GM23338 (cell line): ENCODE measurements at regions not wholly inside any gene's neighbourhood (a gene's known extent, or its start where the extent isn't known, plus 50 kb on each side); places are given as distances from the start of the nearest gene placed in this dataset.
A peak's percentile ranks its signal among the peaks of the same experiment; 100 is the strongest.

ENCODE experiments used
- ATAC-seq: fragments of 200-7000 bp; cut with Tn5 transposase; 3 replicates; pipeline ENCODE4 v1.9.1; 2020
- DNase-seq: peaks from one replicate; pipeline ENCODE4 v3.0.0-alpha.2; 2015; ENCODE audit warnings: low spot score
- H2AFZ ChIP-seq: fragments of 200-600 bp; sonication (generic); 2 replicates; pipeline ENCODE4 v1.8.0; 2016; ENCODE audit warnings: antibody characterized with exemption, mild to moderate bottlenecking, moderate library complexity
- H3F3A ChIP-seq: fragments of 200-600 bp; sonication (generic); replicated peaks from 2 replicates; pipeline ENCODE4 v1.8.0; 2017; ENCODE audit warnings: antibody characterized with exemption, mixed run types, low read depth
- H3K27ac ChIP-seq: fragments of 200-600 bp; sonication (generic); 2 replicates; pipeline ENCODE4 v1.6.1; 2016; ENCODE audit warnings: low read depth
- H3K27me3 ChIP-seq: fragments of 200-600 bp; sonication (generic); 2 replicates; pipeline ENCODE4 v1.8.0; 2016; ENCODE audit warnings: mild to moderate bottlenecking, mixed run types, moderate library complexity; ENCODE audit not compliant: insufficient read depth
- H3K36me3 ChIP-seq: fragments of 200-600 bp; sonication (generic); 2 replicates; pipeline ENCODE4 v1.8.0; 2016; ENCODE audit warnings: mild to moderate bottlenecking; ENCODE audit not compliant: insufficient read depth
- H3K4me1 ChIP-seq: fragments of 200-600 bp; sonication (generic); 2 replicates; pipeline ENCODE4 v1.8.0; 2016; ENCODE audit warnings: mild to moderate bottlenecking, moderate library complexity; ENCODE audit not compliant: insufficient read depth
- H3K4me2 ChIP-seq: fragments of 200-600 bp; sonication (generic); 2 replicates; pipeline ENCODE4 v1.7.1; 2017; ENCODE audit warnings: mixed run types
- H3K4me3 ChIP-seq: fragments of 200-600 bp; sonication (generic); 2 replicates; pipeline ENCODE4 v1.6.1; 2016; ENCODE audit warnings: mixed run types
- H3K79me2 ChIP-seq: fragments of 200-600 bp; sonication (generic); replicated peaks from 2 replicates; pipeline ENCODE4 v1.8.0; 2017; ENCODE audit warnings: mild to moderate bottlenecking; ENCODE audit not compliant: insufficient read depth
- H3K9me2 ChIP-seq: fragments of 200-600 bp; sonication (generic); 2 replicates; pipeline ENCODE4 v1.8.0; 2017; ENCODE audit not compliant: insufficient read depth
- H4K20me1 ChIP-seq: fragments of 200-600 bp; sonication (generic); replicated peaks from 2 replicates; pipeline ENCODE4 v1.8.0; 2017; ENCODE audit warnings: mild to moderate bottlenecking; ENCODE audit not compliant: insufficient read depth
- H3K27ac Mint-ChIP-seq: 2 replicates; pipeline ENCODE4 v1.8.0; 2020; ENCODE audit warnings: inconsistent platforms, mild to moderate bottlenecking, moderate library complexity, mixed read lengths
- H3K27me3 Mint-ChIP-seq: 3 replicates; pipeline ENCODE4 v1.8.0; 2022; ENCODE audit warnings: low read depth, mild to moderate bottlenecking, moderate library complexity, mixed read lengths, inconsistent platforms; ENCODE audit not compliant: insufficient read depth, poor library complexity
- H3K36me3 Mint-ChIP-seq: 3 replicates; pipeline ENCODE4 v1.8.0; 2021; ENCODE audit warnings: low read depth, mild to moderate bottlenecking, inconsistent platforms, moderate library complexity, mixed read lengths
- H3K4me1 Mint-ChIP-seq: 3 replicates; pipeline ENCODE4 v1.8.0; 2020; ENCODE audit warnings: mild to moderate bottlenecking, inconsistent platforms, mixed read lengths
- H3K4me3 Mint-ChIP-seq: 3 replicates; pipeline ENCODE4 v1.8.0; 2021; ENCODE audit warnings: moderate library complexity, mild to moderate bottlenecking, inconsistent platforms, mixed read lengths
- H3K9me3 Mint-ChIP-seq: 3 replicates; pipeline ENCODE4 v1.8.0; 2020; ENCODE audit warnings: moderate library complexity, mild to moderate bottlenecking, inconsistent platforms, mixed read lengths
- CREB1 ChIP-seq: fragments of 250-450 bp; sonication (Bioruptor Pico); IDR thresholded peaks from 2 replicates; pipeline ENCODE4 v1.5.0; 2020; ENCODE audit warnings: low read depth, mild to moderate bottlenecking, moderate library complexity
- CTCF ChIP-seq, 2 experiments: fragments of 200-600 bp in 1 of 2; sonication (generic) in 1 of 2; conservative IDR thresholded peaks; 2 replicates each; pipeline versions ENCODE4 v1.5.1 to v1.6.1; 2016 to 2017; ENCODE audit warnings: antibody characterized with exemption in 2 of 2, low read depth in 2 of 2, mild to moderate bottlenecking in 2 of 2, moderate library complexity in 1 of 2
- EZH2 ChIP-seq: fragments of 200-600 bp; sonication (generic); IDR thresholded peaks from one replicate; pipeline ENCODE4 v1.8.0; 2017; ENCODE audit warnings: antibody characterized with exemption, mild to moderate bottlenecking, low read depth; ENCODE audit not compliant: unreplicated experiment
- JUNB ChIP-seq: IDR thresholded peaks from one replicate; pipeline ENCODE4 v1.6.1; 2016; ENCODE audit warnings: antibody characterized with exemption; ENCODE audit not compliant: unreplicated experiment
- NANOG ChIP-seq: IDR thresholded peaks from 2 replicates; pipeline ENCODE4 v1.6.1; 2016; ENCODE audit warnings: antibody characterized with exemption, borderline replicate concordance
- POLR2AphosphoS5 ChIP-seq: IDR thresholded peaks from 2 replicates; pipeline ENCODE4 v1.6.1; 2016; ENCODE audit warnings: antibody characterized with exemption, low read depth
- REST ChIP-seq: IDR thresholded peaks from one replicate; pipeline ENCODE4 v1.6.1; 2018; ENCODE audit warnings: antibody characterized with exemption; ENCODE audit not compliant: unreplicated experiment
- STAT1 ChIP-seq: IDR thresholded peaks from one replicate; pipeline ENCODE4 v1.6.1; 2016; ENCODE audit warnings: antibody characterized with exemption; ENCODE audit not compliant: unreplicated experiment
- ZNF331 ChIP-seq: fragments of 250-450 bp; sonication (Bioruptor Pico); IDR thresholded peaks from 2 replicates; pipeline ENCODE4 v1.5.0; 2020; ENCODE audit warnings: low read depth, mild to moderate bottlenecking, moderate library complexity
- ZNF462 ChIP-seq: fragments of 250-450 bp; sonication (Bioruptor Pico); IDR thresholded peaks from 2 replicates; pipeline ENCODE4 v1.5.0; 2020; ENCODE audit warnings: mild to moderate bottlenecking, moderate library complexity

GRCh38 chr4:82223715-82224114, 150.1 kb downstream of the HNRNPD start:
- TF ChIP-seq CREB1 (CRISPR knock-in tag) (peak; percentile 82), POLR2AphosphoS5 (no peak)
- DNase-seq (peak; percentile 70), ATAC-seq (peak; percentile 86)
- H3K4me1 Mint-ChIP-seq = peaks cover 10% of the 10 kb centered on the region
- H3K36me3 Mint-ChIP-seq = no peaks in the 10 kb centered on the region
- Histone ChIP-seq H2AFZ (no peak overlapping the region), H3K27me3 (no peaks in the 10 kb centered on the region), H3K4me2 (no peak overlapping the region), H3K4me3 (no peak overlapping the region), H3K27ac (no peak overlapping the region), H3K9me2 (no peaks in the 10 kb centered on the region), H3K4me1 (0 out of 2 replicates have a peak, but pooled peaks cover 3% of the 10 kb centered on the region), H4K20me1 (no peaks in the 10 kb centered on the region), H3F3A (no peaks in the 10 kb centered on the region), H3K79me2 (no peaks in the 10 kb centered on the region), H3K36me3 (no peaks in the 10 kb centered on the region)
- no peak overlapping the region; the same call in 1 of the 2 replicates for H3K27ac Mint-ChIP-seq
- peak overlapping the region; percentile 17; the same call in 2 of the 3 replicates for H3K4me3 Mint-ChIP-seq
- H3K27me3 Mint-ChIP-seq = peaks cover 3% of the 10 kb centered on the region
- no peaks in the 10 kb centered on the region for H3K9me3 Mint-ChIP-seq

GRCh38 chr4:82219346-82219745, 154.4 kb downstream of the HNRNPD start:
- H3F3A ChIP-seq = no peaks in the 10 kb centered on the region
- H3K27me3 Mint-ChIP-seq = no peaks in the 10 kb centered on the region
- no peak overlapping the region for H3K27ac Mint-ChIP-seq
- DNase-seq = no peak
- no peak overlapping the region for H3K27ac ChIP-seq
- H3K79me2 ChIP-seq = no peaks in the 10 kb centered on the region
- 0 out of 2 replicates have a peak, but pooled peaks cover 3% of the 10 kb centered on the region for H3K4me1 ChIP-seq
- H3K4me3 Mint-ChIP-seq = no peak overlapping the region
- no peaks in the 10 kb centered on the region for H3K36me3 Mint-ChIP-seq
- ATAC-seq = no peak
- peaks cover 6% of the 10 kb centered on the region for H3K4me1 Mint-ChIP-seq
- H3K27me3 ChIP-seq = no peaks in the 10 kb centered on the region
- H3K4me2 ChIP-seq = no peak overlapping the region
- peaks cover 2% of the 10 kb centered on the region; the same call in 1 of the 3 replicates for H3K9me3 Mint-ChIP-seq
- no peaks in the 10 kb centered on the region for H4K20me1 ChIP-seq
- no peaks in the 10 kb centered on the region for H3K9me2 ChIP-seq
- no peak overlapping the region for H2AFZ ChIP-seq
- no peaks in the 10 kb centered on the region for H3K36me3 ChIP-seq
- H3K4me3 ChIP-seq = no peak overlapping the region
- no peak for TF ChIP-seq CREB1 (CRISPR knock-in tag)
- TF ChIP-seq STAT1 = no peak
- no peak for TF ChIP-seq EZH2
- no peak for TF ChIP-seq CTCF (conservative IDR thresholded peaks at IDR 0.05; ENCODE audit: low read depth in 2 of 2)
- TF ChIP-seq ZNF331 = no peak
- no peak for TF ChIP-seq ZNF462
- TF ChIP-seq JUNB = no peak
- no peak for TF ChIP-seq NANOG
- no peak for TF ChIP-seq REST
